HG02588 (cell line): ENCODE measurements at regions not wholly inside any gene's neighbourhood (a gene's known extent, or its start where the extent isn't known, plus 50 kb on each side); places are given as distances from the start of the nearest gene placed in this dataset.

Experiments
- ATAC-seq: cut with Tn5 transposase; IDR thresholded peaks from one replicate; pipeline ENCODE4 v1.9.1; 2021; ENCODE audit warnings: mild to moderate bottlenecking, moderate library complexity; ENCODE audit not compliant: unreplicated experiment

DNA sequence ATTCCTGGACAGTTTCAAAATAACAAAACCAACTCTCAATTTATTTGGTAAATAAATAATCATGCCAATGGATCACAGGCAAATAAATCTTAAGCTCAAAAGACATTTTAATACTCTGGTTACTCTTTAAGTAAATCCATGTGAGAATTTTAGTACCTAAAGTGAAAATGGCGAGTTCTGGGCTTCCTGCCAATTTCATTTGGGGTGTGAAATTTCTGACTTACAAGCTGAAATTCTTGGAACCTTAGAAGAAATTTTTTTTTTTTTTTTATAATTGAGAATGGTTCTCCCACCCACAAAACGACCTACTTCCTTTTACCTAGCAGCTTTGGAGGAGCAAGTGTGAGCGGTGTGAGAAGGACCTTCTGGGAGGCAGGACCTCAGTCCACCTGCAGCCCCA, 354.5 kb upstream of the NBEA start:
- no peak for ATAC-seq

DNA sequence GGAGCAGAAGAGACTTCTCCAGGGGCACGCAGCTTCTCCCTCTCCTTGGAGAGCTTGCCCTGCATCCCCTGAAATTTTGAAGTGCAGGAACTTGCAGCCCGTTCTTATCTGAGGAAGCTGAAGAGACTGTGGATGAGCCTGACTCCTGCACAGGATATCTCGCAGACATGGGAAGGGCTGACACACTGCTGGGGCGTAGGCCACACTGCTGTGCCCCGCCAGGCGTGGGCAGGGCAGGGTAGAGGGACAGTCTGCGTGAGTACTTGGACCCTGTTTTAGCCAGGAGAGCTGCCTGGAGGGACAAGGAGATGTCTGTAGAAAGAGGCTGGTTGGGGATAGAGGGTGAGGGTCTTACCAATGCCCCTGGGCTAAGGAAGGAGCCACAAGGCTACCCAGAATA, 353.7 kb upstream of the NBEA start:
- ATAC-seq: no peak

DNA sequence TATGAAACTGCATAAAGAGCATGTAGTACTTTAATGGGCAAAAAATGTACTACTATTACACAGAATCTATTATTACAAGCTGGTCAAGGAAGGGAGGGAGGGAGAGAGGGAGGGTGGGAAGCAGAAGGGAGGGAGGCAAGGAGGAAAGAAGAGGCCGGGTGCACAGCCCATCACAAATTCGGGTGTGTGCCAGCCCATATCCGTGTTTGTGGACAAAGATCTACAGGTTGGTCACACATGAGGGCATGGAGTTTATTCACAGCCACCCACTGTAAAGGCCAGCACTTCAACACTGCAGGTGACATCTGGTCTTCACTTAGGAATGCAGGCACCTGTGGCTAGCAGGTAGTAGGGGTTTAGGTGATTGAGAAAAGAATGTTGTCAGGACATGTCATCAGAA, 352.5 kb upstream of the NBEA start:
- no peak for ATAC-seq

DNA sequence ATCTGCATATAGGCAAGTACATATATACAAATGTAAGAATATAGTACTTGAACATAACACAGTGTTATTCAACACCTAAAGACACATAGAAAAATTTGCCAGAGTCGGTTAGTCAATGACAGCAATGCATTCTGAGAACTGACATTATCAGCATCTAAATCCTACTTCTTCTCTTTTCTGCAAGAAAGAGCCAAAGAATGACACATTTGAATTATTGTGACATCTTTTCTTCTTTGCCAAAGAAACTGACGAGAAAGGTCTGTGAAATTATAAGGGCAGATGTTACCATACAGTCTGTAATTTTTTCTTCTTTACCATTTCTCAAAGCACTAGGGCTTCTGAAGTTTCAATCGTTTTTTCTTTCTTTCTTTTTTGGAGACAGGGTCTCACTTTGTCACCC, 350.9 kb upstream of the NBEA start:
- no peak for ATAC-seq

DNA sequence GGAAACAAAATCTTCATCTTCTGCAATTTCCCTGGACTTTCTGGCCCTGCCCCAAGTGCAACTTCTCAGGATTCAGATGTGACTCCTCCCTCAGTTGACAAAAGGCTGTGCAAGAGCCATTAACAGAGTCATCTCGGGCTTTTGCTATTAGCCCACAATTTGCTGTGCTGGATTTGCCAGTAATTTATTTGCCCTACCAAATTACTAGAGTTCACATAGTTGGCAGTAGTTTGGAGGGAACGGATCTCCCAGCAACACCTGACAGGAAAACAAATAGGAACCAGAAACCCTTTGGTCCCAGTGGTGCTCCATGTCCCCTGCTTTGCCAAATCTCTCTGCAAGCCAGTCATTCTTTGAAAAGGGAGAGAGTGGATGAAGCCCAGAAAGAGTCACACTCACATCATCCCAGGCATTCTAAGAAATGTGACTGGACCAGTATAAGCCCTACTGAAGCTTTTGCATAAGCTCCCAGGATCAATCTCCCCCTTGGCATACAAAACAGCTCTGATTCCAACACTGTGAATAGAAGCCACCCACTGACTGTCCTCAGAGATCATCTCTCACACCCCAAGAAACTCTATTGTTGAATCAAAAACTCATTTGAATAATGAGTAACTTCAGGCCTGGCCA, 350.1 kb upstream of the NBEA start:
- ATAC-seq: no peak

DNA sequence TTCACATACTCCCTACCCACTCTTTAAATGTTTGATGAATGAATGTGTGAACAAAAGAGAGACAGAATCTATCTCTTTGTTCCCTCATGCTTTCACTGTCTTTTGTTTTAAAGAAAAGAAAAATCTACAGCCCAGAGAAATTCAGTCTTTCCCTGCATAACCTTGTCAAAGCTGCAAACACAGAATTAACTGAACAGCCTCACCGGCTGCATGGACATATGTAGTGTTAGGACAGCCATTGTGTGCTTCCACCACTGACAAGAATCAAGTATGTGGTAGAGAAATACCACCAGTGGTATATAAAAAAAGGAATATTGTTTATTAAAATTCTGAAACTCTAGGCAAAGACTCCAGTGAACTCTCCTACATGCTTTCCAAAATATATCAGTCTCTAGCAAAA, 348.4 kb upstream of the NBEA start:
- no peak for ATAC-seq

DNA sequence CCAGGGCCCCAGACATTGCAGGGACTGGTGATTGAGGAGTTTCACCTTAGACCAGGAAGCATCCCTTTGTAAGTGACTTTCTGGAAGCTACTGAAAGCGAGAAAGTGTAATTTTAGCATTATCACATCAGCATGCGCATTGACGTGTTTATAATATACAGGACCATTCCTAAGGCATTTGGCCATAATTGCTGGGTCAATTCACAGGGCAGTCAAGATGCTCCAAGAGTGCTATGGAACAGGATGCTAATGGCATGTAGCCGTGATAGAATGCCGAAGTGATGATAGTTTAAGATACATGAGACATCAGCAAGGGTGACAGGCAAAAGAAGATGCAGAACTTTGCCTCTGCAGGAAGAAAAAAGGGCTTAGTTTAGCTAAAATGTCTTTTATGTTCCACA, 347.6 kb upstream of the NBEA start:
- ATAC-seq: no peak

DNA sequence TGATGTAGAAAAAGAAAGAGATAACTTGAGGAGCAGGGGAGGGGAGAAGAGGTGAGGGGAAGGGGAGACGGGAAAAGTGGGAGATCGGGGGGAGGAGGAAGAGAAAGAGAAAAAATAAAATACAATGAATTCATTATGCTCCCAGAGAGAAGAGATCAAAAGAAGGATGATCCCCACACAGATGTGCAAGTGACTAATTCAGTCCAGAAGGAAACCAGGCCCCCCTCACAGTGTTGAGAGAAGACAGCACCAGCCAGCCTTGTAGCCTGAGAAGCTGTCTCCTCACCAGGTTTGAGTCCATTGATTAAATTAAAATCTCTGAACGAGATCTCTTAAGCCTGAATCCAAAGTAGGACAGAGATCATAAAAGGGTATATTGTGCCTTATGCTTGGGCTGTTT, 333.7 kb upstream of the NBEA start:
- ATAC-seq: no peak

DNA sequence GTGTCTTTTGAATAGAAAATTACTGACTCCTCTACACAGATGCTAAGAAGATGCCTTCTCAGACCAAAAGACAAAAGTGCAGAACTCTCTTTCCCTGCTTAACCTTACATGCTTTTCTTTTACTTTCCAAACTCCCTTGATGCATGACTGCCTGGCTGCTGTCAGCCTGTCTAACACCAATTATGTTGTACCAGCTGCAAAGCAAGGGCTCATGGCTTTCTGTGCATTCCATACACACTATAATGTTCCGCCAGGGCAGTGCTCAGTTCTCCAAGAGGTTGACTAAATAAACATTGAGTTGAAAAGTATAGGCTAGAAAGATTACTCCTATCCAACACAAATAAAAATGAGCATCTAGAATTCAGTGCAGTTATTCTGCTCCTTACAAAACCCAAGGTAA, 330.4 kb upstream of the NBEA start:
- ATAC-seq: no peak

DNA sequence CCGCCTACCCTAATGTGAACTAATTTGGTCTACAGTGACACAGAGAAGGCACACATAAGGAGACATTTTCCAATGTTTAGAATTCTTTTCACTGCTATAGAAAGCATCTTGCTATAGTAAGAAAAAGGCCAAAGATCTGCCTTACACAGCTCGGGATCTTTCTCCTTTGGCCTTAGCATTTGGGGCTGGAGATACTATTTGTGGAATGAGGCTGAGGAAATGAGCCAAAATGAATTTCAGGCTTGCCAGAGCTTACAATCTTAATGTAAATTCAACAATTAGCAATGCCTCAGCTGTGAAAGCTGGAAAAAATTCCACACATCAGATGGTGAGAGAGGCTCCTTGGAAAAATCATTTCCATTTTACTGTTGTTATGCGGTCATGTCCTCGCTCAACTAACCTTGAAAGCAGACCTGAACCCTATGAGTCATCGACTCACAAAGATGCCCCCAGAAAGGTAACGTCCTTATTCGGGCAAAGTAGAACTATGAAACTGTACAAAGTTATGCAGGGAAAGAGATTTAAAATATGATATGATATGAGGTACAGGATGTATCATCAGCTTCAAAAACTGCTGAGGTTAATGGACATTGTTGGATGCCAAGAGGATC, 324.5 kb upstream of the NBEA start:
- ATAC-seq: no peak

DNA sequence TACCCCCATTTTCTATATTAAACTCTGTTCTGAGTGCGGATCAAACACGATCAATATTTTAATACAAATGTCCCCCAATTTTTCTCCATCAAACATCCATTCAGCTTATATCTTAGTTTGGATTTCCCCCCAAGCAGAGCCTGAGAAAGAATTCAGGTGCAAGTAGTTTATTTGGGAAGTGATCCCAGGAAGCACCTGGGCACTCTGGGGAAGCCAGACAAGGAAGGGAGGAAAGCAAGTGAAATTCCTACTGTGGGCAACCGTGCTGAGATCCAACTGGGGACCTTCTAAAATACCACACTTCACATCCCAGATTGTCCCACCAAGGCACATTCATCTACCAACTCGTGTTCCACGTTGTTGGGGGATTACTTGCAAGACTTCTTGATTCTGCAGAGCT, 323.4 kb upstream of the NBEA start:
- ATAC-seq: no peak

DNA sequence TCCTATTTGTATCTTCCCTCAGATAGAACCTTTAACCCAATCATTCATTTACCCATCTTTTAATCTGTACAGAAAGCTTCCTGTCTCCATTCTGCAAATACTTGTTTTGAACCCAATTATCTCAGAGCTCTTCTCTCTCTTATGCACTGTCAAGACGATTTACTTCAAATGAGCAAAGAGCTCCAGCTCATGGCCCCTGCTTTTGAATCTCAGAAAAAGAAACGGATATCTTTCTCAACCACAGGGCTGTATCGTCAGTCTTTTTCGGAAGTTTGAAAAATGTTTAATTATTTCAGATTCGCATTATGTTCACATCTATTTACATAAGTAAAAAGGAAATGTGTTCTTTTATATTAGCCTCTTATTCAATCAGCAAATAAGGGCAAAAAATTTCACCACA, 322.7 kb upstream of the NBEA start:
- ATAC-seq: no peak

DNA sequence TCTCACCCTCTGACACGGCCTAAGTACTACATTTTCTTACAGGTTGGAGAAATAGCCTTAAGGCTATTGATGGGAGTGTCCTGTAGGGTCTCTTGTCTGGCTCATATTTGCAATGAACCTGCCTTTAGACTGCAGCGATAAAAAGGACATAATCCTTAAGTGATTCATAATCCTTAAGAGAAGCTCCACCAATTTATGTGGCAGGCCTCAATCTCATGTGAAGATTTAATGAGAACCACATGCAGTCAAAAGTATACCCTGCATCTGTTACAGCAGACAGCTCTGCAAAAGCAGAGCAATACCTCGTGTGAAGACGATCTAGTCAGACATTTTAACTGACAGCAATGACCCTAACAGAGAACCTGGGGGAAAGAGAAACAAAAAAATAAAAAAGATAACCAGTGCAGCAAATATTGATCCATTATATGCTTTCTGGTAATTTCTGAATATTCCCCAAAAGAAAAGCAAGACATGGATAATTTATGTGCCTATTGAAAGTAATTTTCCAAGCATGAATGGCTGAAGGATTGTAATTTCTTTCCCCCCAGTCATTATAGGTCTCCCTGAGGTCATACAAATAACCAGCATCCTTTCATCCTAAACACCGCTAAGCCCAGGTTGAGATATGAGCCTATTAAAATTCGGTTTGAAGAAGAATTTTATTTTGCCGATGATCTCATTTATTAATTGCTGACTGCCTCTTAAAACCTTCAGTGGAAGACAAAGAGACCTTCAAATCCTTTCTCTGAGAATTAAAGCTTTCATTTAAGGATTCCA, 321.8 kb upstream of the NBEA start:
- ATAC-seq: no peak

DNA sequence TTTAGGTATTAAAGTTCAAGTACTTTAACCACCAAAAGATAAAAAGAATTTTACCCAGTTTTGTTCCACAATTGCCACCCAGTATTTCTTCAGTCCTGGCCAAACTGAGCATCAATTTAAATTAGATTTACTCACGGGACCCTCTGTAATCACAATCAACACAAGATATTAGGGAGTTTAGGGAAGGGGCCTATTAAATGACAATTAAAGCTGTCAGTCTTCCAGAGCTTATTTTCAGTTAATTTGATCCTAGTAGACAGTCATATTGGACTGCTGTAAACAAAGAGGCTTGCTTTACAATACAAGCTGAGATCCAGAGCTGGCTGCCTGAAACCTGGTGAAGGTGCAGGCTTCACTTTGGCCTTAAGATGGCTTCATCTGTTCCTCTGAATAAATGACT, 321.2 kb upstream of the NBEA start:
- no peak for ATAC-seq

DNA sequence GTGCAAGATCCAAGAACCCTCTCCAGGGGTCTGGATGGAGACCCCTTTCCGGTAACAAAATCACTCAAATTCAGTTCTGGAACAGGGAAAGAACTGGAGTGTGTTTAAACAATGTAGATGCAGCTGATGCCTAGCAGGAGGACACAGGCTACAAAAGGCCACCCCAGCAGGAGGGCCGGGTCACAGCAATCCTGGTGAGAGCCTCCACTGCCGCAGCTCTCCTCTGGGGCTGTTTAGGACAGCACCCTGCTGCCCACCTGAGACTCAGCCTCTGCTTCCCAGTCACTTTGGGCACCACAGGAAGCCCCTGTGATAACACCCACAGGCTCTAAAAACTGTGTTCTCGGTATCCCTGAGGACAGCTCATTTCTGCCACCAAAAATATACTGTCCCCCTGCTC, 318.7 kb upstream of the NBEA start:
- ATAC-seq: no peak

DNA sequence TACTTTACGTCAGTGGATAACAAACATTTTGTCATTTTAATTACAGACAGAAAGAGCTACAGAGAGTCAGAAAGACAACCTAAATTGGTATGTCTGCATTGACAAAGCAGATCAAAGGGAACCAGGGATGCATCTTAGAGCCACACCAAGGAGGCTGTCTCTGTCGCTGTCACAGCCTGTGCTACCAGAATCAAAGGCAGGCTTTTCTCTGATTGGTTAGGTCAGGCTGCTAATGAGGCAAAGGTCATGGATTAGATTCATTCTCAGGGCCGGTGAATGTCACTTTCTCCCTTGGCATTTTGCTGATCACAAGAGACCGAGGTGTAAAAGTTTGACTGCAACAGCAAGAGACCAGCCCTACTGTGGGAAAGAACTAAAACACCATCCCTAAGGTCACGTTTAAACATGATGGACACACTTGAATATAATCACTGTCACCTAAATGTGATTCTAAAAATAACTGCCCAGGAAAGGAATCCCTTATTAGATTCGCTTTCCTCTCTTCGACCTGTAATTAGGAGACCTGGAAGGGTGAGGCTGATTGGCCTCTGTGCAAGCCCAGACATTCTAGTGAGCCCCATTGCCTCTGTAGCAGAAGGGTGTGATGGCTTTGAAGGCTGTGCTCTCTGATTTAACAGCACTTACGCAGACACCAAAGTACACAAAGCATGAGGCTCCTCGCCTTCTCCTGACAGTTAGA, 314.4 kb upstream of the NBEA start:
- ATAC-seq: no peak

DNA sequence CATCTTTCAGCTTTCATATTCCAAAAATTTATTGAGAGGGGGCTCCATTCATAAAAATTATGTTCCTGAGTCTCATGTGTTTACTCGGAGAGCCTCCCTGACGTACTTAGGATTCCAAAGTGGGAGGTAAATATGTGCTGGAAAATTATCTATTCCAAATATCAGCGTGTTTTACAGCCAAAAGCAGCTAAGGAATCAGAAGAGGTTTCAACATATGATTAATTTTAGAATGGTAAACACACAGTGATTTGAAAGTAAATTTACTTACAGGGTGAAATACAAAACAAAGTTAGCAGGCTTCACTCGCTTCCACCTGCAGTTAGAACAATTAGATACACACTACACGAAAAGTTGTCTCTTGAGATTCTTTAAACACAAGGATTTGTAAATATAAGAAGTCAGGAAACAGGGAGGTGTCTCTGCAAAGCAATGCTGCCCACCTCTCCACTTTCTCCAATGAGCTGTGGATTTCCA, 313.8 kb upstream of the NBEA start:
- ATAC-seq: no peak

DNA sequence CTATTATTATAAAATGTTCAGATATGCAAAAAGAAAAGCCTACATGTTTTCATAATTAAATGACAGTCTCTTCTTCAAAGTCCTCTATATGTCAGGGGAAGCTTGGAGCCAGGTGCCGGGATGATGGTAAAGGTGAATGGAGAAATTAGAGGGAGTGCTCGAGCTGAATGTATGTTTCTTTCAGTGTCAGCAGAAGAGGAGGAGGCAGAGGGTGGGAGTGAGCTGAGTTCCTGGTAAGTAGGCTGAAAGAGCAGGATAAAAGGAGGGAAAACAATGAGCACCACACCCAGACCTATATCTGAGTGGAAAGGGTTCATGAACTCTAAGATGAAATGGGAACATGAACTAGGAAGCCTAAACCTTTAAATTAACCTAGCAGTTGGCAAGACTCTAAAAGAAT, 307.6 kb upstream of the NBEA start:
- no peak for ATAC-seq

DNA sequence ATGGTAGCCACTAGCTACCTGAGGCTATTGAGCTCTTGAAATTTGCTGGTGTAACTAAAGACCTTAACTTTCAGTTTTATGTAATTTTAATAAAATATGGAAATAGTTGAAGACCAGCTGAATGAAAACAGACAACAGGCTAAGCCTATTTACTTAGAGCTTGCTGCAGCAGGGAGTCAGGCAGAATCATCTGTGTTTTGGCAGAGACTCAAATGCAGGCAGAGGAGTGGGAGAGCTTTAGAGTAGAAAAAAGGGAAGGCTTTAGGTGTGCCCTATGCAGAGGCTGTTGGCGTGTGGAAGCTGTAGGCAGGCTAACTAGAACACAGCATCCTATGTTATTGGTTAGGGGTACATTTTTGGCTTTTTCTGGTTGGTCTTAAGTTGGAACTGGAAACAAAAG, 304.9 kb upstream of the NBEA start:
- no peak for ATAC-seq

DNA sequence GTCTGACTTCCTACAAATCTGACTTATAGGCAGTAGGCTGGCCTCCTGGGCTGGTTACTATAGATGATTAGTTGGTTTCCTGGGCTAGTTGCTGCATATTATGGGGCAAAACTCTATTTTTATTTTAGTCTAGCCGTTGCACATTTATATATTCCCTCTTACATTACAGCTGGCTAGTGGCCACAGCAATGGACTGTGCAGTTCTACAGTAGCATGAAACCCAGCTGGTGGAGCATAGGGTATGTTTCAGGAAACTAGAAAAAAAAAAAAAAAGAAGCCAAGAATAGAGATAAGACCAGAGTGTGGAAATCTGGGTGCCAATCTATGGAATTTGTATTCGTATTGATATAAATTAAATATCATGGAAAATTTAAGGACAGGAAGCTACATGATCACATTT, 304.4 kb upstream of the NBEA start:
- ATAC-seq: no peak

DNA sequence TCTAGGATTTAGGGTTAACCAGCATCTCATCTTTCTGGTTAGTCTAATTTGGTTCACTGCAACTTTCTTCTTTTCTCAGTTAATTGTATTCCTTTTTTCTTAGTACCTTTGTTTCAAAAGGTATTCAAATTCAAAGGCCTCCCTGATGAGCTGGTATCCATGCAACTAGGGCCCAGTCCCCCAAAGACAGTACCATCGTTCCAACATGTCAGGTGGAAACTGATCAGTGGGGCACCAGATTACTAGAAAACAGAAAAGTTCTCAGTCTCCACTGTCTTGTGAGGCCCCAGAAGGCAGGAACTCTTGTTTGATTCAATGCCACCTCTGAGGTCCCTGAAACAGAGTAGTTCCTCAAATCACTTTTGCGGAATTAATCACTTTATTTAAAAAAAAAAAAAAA, 303.2 kb upstream of the NBEA start:
- no peak for ATAC-seq
